ENCODE measurements at regions not wholly inside any gene's neighbourhood (a gene's known extent, or its start where the extent isn't known, plus 50 kb on each side); places are given as distances from the start of the nearest gene placed in this dataset.
"Not testable (repeated sequence)": the region's sequence is repeated elsewhere in the genome, so short reads cannot be mapped to it uniquely, and the experiment has no call there.

DNA sequence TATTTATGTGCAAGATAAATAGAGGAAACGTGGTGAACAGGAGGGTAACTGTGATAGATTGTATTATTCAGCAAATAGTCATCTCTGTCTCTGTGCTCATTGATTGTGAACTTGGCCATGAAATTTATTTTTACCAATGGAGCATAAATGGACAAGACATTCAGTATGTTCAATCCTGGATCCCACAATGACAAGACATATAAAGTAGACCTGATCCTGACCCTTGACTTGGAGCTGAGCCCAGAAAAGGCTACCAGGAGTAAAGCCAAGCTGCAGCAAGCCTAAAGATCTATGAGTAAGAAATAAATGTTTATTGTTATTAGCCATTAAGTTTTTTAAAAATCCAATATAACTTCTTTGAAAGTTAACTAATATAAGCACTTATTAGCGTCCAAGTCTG is 531.2 kb downstream of the PIK3C3 start:
- DNase-seq, result no peak

DNA sequence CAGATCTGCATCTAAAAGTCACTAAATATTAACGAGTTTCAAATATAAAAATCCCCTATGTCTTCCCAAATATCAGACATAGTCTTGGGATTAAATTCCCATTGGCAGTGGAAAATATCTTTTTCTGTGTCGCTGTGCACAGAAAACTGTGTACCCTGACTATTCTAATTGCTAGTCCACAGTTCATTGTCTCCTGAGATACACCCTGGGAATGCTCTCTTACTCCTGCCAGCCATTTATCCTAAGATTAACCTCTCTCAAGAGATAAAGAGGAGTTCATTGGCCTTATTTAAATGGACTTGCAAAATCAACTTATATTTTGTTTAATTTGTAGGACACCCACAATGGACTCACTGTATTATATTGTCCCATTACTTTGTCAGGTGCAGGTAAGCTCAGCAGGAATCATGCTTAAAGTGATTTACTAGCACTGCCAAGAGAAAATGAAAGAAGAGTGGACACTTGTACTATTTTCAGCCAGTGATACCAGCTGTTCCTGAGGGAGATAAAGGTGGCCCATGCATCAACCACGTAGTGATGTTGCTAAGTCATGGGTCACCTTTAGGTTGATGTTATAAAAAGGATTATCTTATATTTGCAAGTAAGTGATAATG is 553.8 kb downstream of the PIK3C3 start:
- DNase-seq, result no peak

DNA sequence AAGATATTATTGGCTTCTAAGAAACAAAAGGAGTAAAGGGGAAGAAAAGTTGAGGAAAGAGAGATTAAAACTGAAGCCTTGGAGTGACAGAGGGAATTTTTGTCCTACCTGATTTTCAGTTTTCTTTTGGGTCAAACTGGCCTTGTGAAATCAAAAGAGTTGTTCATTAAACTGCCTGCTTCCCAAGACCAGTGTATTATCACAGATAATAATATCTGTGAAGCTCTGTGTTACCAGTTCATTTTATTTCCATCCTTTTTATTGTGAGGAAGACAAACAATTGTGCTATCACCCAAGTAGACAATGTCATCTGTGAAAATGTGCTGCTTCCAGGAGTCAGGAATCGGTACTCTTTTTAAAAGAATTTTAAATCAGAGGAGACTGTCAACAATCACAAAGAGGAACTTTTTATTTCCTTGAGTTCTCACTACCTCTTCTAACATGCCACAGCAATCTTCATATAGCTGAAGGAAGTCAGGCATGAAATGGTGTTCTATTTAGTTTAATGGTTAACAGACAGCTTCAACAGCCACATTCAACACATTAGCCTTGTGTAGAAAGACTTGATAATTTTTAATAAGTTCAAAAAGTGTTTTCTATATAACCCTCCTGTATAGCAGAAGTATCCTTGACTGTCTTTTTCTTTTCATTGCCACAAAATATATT is 554.8 kb downstream of the PIK3C3 start:
- no peak for DNase-seq

DNA sequence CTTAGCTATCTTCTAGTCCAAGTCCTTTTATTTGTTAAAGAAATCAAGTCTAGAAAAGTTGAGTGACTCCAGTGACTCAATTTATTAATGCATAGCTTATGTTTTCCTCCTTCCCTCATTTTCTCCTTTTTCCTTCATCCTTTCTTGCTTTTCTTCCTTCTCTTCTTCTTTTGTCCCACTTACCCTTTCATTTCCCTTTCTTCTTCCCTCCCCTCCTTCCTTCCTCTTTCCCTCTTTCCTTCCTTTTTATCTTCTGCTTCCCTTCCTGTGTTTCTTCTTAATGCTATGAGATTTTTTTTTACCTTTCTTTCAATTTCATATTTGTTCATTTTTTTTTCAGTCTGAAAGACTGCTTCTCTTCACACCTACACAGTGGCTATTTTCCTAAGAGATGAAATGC is 555.5 kb downstream of the PIK3C3 start:
- no peak for DNase-seq

DNA sequence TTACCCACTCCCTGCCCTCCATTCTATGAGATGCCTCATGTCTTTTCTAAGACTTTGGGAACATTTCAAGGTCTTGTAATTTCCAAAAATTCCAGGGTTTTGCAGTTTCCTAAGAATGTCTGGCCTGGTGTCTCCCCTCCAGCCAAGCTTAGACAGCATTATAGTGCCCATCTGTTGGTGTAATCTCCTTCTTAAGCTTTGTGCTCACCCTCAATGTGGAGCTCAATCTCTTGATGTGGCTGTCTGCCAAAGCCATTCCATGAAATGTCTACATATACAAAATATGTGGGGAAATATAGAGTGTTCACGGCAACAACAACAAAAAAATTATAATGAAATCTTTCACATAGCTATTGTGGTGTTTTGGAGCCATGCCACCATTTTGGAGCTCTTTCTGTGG is 558.4 kb downstream of the PIK3C3 start:
- no peak for DNase-seq

DNA sequence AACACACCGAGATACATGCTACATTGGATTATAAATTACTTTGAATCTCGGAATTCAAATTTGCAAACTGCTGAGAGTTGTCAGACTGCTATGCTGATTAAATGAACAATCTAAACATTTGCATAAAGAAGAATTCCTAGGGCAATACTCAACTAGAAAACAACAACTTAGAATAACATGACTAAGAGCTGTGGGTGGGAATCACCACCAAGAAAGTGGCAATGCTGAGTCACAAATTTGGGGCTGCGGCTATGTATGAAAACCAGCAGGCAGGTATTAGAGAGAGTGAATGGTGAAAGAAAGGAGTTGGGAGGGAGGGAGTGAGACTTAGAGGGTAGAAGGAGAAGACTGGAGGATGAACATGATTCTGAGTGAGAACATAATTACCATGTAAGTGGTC is 559.5 kb downstream of the PIK3C3 start:
- DNase-seq, result no peak

DNA sequence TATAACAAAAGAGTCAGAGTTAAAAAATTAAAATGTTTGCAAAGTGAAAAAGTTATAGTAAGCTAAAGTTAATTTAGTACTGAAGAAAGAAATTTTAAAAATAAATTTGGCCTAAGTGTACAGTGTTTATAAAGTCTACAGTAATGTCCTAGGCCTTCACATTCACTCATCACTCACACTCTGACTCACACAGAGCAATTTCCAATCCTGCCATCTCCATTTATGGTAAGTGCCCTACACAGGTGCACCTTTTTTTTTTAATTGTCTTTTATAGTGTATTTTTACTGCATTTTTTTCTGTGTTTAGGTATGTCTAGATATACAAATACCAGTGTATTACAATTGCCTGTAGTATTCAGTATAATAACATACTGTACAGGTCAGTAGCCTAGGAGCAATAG is 562.9 kb downstream of the PIK3C3 start:
- DNase-seq, result no peak

DNA sequence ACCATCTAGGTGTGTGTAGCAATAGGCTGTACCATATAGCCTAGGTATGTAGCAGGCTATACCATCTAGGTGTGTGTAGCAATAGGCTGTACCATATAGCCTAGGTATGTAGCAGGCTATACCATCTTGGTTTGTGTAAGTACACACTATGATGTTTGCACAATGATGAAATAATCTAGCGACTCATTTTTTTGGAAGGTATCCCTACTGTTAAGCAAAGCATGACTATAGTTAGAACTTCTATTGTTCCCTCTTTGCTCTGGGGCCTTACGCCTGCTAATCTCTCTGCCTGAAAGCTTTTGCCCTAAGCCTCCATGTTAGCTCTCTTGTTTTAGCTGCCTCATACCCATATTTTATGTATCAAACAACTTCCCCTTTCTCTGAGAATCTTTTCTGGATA is 563.3 kb downstream of the PIK3C3 start:
- DNase-seq, result not testable (repeated sequence)

- DNase-seq, result no peak
Observed at GRCh38 chr18:42520138-42520537, 565.1 kb downstream of the PIK3C3 start.

DNA sequence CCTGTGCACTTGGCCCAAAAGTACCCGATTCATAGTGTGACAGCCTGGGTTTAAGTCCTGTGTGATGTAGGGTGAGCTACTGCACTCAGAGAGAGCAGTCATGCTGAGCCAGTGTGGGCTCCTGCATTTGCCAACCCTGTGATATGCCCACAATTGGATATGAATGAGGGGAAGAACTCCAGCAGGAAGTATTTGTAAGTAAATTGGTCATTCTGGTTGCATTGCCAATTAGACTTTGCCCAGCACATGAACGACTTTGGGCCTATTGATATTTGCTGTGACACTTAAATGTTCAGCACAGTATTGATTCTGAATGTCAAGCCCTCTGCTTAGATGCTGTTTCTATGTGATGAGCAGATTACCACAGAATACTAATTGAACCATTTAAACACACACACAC is 570.9 kb downstream of the PIK3C3 start:
- no peak for DNase-seq

- DNase-seq, result no peak
Observed at GRCh38 chr18:42527766-42528165, 572.7 kb downstream of the PIK3C3 start.

- DNase-seq, result no peak
Observed at GRCh38 chr18:42530276-42530675, 575.2 kb downstream of the PIK3C3 start.

GRCh38 chr18:42532119-42532518 is 577.1 kb downstream of the PIK3C3 start:
- no peak for DNase-seq

DNA sequence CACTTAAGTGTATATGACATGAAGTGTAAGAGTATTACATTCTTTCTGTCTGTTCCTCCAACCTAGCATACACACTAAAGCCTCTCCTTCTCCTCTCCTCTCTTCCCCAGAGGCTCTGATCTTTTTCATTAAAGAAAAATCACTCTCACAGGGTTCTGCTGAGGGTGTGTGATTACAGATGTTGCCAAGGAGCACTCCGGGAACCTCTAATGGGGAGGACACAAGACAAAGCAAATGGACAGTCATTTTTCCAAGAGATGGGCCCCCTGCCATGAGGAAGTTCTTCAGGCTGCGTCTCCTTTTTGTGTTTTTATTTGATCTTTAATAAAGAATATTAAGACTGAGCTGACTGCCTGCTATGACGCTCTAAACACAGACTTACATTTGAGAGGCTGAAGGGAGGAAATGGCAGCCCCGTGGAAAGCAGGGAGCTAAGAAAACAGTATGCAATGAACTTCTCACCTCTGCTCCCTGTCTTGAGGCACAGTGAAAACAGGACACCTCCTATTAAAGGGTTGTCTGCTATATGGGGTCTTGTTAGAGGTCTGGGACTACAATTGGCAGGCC is 578.1 kb downstream of the PIK3C3 start:
- peak; percentile 58 for DNase-seq

DNA sequence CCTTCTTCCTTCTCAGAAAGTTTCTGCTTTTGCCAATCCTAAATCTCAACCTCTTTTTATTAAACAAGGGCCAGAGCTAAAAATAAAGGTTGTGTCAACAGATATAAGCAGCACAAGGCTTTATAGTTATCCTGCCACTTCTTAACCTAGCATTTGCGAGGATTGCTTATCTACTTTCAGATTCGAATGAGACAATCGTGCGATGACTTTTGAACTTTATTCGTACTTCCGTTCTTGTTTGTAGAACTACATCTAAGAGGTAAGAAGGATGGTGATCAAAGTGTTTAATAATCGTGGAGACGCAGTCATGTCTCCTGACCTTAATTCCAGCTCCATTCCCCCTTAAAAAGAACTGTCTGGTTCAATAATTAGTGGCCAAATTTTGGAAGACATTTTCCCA is 578.6 kb downstream of the PIK3C3 start:
- no peak for DNase-seq

- no peak for DNase-seq
Observed at GRCh38 chr18:42534313-42534712, 579.3 kb downstream of the PIK3C3 start.

GRCh38 chr18:42536442-42536841 is 579.0 kb downstream of the RIT2 start:
- DNase-seq, result no peak

- no peak for DNase-seq
Observed at GRCh38 chr18:42537291-42537690, 578.2 kb downstream of the RIT2 start.

DNA sequence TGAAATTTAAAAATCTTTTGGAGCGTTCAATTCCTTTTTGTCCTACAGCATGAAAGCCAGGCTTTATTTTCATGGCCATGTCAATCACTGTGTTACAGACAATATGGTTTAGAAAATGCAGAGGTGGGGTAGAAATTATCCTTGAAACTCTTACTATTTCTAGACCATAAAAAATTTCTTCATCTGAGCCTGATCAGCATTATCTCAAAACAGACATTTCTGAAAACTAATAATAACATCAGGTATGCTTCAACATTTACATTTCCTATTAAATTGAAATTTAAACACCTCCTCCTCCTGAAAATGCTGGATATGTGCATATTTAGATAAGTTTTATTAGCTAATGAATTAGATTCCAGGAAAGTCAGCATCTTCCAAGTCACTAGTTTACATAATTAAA is 570.6 kb downstream of the RIT2 start:
- no peak for DNase-seq

- DNase-seq, result no peak
Observed at GRCh38 chr18:42545825-42546224, 569.7 kb downstream of the RIT2 start.

- DNase-seq, result no peak
Observed at GRCh38 chr18:42548493-42548892, 567.0 kb downstream of the RIT2 start.

GRCh38 chr18:42549596-42549995 is 565.9 kb downstream of the RIT2 start:
- no peak for DNase-seq

GRCh38 chr18:42552559-42552958 is 562.9 kb downstream of the RIT2 start:
- DNase-seq, result not testable (repeated sequence)

GRCh38 chr18:42559069-42559690 is 556.3 kb downstream of the RIT2 start:
- DNase-seq, result no peak
